K562 (cell line): ENCODE measurements at regions not wholly inside any gene's neighbourhood (a gene's known extent, or its start where the extent isn't known, plus 50 kb on each side); places are given as distances from the start of the nearest gene placed in this dataset.

Experiments
- CTCF ChIP-seq, 3 experiments: IDR thresholded peaks in 2 of 3; conservative IDR thresholded peaks in 1 of 3; 2 replicates each; pipeline ENCODE4 v1.5.1; 2011 to 2012; ENCODE audit warnings: low read length in 3 of 3, mild to moderate bottlenecking in 3 of 3, control low read depth in 2 of 3, improper control_type of control experiment in 1 of 3, inconsistent platforms in 1 of 3, low read depth in 1 of 3, mixed read lengths in 1 of 3, moderate library complexity in 1 of 3; ENCODE audit not compliant: insufficient read depth in 2 of 3
- MAFK ChIP-seq: IDR thresholded peaks from 2 replicates; pipeline ENCODE4 v1.6.1; 2011; ENCODE audit warnings: low read length, improper control_type of control experiment
- SETDB1 ChIP-seq: IDR thresholded peaks from one replicate; pipeline ENCODE4 v1.6.1; 2012; ENCODE audit warnings: low read length, control low read depth, inconsistent platforms
- ZNF449 ChIP-seq: fragments of 250-450 bp; sonication (Bioruptor Pico); IDR thresholded peaks from 2 replicates; pipeline ENCODE4 v1.8.0; 2022; ENCODE audit warnings: moderate library complexity, mild to moderate bottlenecking, inconsistent platforms

GRCh38 chr2:240287496-240288086, 147.1 kb upstream of the OTOS start:
- TF ChIP-seq MAFK: no peak
- no peak for TF ChIP-seq CTCF (IDR thresholded peaks at IDR 0.05 in 2 of 3, conservative IDR thresholded peaks at IDR 0.05 in 1 of 3; ENCODE audit: insufficient read depth in 2 of 3, low read depth in 1 of 3, low read length in 3 of 3)
- TF ChIP-seq SETDB1: no peak
- no peak for TF ChIP-seq ZNF449 (CRISPR knock-in tag)
